Adrenal gland (tissue), 5 donors: ENCODE measurements at regions not wholly inside any gene's neighbourhood (a gene's known extent, or its start where the extent isn't known, plus 50 kb on each side); places are given as distances from the start of the nearest gene placed in this dataset.

ENCODE experiments used
- POLR2A ChIP-seq, 2 donors: fragments of 450-650 bp; IDR thresholded peaks; one replicate each; pipeline ENCODE4 v1.6.1; 2017; ENCODE audit warnings: antibody characterized with exemption in 2 of 2, mild to moderate bottlenecking in 2 of 2, moderate library complexity in 1 of 2
- TF ChIP-seq, protein P1 (sequence below), 6 experiments: fragments of 450-650 bp in 4 of 6; fragments of 200-600 bp in 2 of 6; sonication (generic) in 1 of 6; IDR thresholded peaks; 1 replicate in 5 of 6; 2 replicates in 1 of 6; pipeline versions ENCODE4 v1.5.1 to v1.8.0; 2016 to 2021; ENCODE audit warnings: antibody characterized with exemption in 6 of 6, mild to moderate bottlenecking in 2 of 6, moderate library complexity in 1 of 6
- donor health status: DM: no; HTN: no; CAD: no.

DNA sequence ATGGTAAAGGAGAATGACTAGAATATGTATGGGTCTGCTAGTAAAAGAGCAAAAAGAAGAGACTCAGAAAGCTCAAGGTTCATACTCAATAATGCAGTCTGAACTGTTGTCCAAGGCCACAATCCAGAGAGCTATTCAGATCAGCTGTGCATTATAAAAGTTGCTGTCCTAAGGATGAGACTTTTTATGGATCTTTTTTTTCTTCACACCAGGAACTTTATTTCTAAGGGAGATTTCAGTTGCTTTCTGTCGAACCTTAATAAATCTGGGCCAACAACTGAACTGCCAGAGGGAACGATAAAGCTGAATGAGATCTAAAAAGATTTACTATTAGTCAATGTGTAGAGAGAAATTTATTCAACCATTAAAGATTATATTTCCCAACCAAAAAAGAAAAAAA, 948.3 kb upstream of the NOVA1 start:
- TF ChIP-seq, protein P1, sequence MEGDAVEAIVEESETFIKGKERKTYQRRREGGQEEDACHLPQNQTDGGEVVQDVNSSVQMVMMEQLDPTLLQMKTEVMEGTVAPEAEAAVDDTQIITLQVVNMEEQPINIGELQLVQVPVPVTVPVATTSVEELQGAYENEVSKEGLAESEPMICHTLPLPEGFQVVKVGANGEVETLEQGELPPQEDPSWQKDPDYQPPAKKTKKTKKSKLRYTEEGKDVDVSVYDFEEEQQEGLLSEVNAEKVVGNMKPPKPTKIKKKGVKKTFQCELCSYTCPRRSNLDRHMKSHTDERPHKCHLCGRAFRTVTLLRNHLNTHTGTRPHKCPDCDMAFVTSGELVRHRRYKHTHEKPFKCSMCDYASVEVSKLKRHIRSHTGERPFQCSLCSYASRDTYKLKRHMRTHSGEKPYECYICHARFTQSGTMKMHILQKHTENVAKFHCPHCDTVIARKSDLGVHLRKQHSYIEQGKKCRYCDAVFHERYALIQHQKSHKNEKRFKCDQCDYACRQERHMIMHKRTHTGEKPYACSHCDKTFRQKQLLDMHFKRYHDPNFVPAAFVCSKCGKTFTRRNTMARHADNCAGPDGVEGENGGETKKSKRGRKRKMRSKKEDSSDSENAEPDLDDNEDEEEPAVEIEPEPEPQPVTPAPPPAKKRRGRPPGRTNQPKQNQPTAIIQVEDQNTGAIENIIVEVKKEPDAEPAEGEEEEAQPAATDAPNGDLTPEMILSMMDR (IDR thresholded peaks at IDR 0.05) = no peak
- no peak for TF ChIP-seq POLR2A (IDR thresholded peaks at IDR 0.05)
